HG03095 (cell line): ENCODE measurements at regions not wholly inside any gene's neighbourhood (a gene's known extent, or its start where the extent isn't known, plus 50 kb on each side); places are given as distances from the start of the nearest gene placed in this dataset.
A peak's percentile ranks its signal among the peaks of the same experiment; 100 is the strongest.
"Not testable (repeated sequence)": the region's sequence is repeated elsewhere in the genome, so short reads cannot be mapped to it uniquely, and the experiment has no call there.

Source experiments
- ATAC-seq: cut with Tn5 transposase; IDR thresholded peaks from one replicate; pipeline ENCODE4 v1.9.1; 2021; ENCODE audit warnings: moderate library complexity; ENCODE audit not compliant: unreplicated experiment

GRCh38 chr6:116982401-116982800, 105.4 kb downstream of the RFX6 start:
- ATAC-seq = no peak

DNA sequence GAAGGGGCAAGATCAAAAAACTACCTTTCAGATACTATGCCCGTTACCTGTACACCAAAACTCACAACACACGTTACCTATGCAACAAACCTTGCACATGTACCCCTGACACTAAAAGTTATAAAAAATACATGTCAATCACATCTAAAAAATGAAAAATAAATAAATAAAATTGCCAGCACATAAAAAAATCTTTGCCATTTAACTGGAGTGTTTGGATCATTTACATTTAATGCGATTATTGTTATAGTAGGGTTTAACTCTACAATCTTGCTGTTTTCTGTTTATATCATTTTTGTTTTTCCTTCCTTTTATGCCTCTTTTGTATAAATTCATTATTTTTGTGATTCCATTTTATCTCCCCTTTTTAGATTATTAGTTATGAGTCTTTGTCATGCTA, 106.3 kb downstream of the RFX6 start:
- no peak for ATAC-seq

- ATAC-seq = no peak
Measured at GRCh38 chr6:116986819-116987218, 109.8 kb downstream of the RFX6 start.

- ATAC-seq = no peak
Measured at GRCh38 chr6:116990679-116991078, 113.6 kb downstream of the RFX6 start.

- ATAC-seq = no peak
Measured at GRCh38 chr6:116992546-116992945, 115.5 kb downstream of the RFX6 start.

GRCh38 chr6:116994447-116994846, 117.4 kb downstream of the RFX6 start:
- ATAC-seq = no peak

- ATAC-seq = no peak
Measured at GRCh38 chr6:116996842-116997241, 119.8 kb downstream of the RFX6 start.

DNA sequence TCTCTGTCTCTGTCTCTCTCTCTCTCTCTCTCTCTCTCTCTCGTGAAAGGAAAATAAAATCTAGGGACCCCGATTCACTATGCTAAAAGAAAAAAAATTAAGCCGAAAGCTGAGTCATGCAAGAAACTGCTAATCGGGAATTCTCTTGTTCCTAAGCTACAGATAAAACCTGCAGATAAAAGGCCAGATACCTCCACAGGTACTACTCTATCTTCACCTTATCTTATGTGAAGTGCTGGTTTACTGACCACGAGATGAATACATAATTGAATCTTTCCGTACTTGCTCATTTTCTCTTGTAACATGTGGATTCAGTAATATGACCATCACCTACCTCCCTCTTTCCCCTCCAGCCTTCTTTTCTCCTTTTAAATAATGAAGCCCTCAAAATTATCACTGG, 120.5 kb downstream of the RFX6 start:
- no peak for ATAC-seq

GRCh38 chr6:117007659-117008058, 130.6 kb downstream of the RFX6 start:
- ATAC-seq = no peak

- peak; percentile 94 for ATAC-seq
Measured at GRCh38 chr6:117008618-117009017, 131.6 kb downstream of the RFX6 start.

- ATAC-seq = not testable (repeated sequence)
Measured at GRCh38 chr6:117014641-117015473, 137.8 kb downstream of the RFX6 start.

DNA sequence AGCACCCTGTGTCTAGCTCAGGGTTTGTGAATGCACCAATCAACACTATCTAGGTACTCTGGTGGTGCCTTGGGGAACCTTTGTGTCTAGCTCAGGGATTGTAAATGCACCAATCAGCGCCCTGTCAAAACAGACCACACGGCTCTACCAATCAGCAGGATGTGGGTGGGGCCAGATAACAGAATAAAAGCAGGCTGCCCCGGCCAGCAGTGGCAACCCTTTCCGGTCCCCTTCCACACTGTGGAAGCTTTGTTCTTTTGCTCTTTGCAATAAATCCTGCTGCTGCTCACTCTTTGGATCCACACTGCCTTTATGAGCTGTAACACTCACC, 138.4 kb downstream of the RFX6 start:
- not testable (repeated sequence) for ATAC-seq

DNA sequence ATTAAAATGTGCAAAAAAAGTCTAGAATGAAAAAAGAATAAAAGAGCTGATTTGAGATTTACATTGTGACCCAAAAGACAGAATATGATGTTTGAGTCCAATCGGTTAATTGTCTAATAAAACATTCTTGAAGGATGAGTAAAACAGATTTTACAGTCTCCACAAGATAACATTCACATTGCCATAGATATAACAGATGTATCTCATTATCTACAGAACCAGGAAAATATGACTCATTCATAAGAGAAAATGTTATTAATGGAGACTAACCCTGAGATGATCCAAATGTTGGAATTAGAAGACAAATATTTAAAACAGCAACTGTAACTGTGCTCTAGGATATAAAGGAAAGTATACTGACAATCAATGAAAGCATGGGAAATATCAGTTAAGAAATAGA, 141.7 kb downstream of the RFX6 start:
- ATAC-seq = no peak

- ATAC-seq = no peak
Measured at GRCh38 chr6:117022774-117023173, 145.7 kb downstream of the RFX6 start.

DNA sequence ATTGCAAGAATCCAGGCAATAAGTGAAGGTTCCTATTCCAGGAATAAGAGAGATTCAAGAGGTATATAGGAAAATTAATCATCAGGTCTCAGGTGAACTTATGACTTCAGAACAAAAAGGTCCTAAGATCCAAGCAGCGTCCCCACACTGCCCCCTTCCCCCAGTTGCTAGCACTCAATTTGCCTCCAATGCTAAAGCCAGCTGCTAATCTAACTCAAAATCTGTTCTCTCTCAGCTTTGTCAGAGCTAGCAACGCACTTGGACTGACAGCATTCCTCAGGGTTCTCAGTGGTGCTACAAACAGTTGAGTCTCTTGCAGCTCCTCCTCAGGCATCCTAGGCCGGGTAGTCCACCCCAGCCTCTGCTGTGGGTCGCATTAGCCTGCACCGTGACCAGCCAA, 148.3 kb downstream of the RFX6 start:
- no peak for ATAC-seq

- ATAC-seq = no peak
Measured at GRCh38 chr6:117028256-117028655, 151.2 kb downstream of the RFX6 start.

- no peak for ATAC-seq
Measured at GRCh38 chr6:117034547-117034946, 157.5 kb downstream of the RFX6 start.

DNA sequence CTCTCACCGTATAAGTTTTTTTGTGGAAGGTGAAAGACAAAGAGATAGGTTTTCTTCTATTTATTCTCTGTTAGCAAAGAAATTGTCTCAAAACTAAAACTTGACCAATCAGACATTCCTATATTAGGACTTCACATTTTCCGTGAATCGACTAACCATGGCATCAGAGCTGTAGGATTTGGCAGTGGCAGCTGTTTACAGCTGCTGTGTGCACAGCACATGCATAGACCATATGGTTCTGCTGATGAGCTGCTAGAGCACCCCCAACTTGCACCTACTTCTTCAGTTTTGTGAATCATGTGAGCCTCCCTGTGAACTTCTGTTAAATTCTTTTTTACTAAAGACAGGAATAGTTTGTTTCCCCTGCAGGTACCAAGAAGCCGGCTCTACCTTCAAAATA, 157.9 kb downstream of the RFX6 start:
- no peak for ATAC-seq

DNA sequence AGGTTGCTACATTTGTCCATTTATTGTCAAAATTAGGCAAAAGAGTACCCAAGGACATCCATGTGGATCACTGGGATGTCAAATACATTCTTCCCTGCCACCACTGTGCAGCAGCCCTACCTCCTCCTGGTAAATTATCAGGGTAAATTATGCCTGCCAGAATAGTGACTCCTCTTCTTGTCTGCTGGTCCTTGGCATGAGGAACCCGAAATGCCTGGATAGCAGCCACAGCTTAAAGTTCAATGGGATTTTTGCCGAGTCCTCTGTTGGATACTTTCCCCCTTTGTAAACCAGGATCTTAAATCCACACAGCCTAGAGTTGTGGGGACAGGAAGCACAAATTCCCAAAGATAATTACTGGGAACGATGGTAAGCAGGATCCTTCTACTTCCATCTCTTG, 173.3 kb downstream of the RFX6 start:
- ATAC-seq = no peak

DNA sequence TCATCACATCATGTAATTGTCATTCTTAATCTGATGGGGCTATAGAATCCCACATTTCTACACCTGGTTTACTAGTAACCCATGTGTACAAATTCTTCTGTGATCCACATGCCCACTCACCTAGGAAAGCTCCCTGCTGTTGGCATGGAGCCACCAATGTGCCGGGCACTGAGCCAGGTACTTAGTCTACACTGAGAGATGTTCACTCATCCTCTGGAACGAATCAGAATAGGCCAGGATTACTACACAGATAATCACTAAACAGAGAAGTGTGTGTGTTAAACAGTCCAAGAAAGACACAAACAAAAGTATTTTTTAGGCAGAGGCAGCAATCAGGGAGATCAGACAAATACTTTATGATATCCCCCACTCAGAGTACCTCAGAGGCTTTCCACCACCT, 193.2 kb upstream of the VGLL2 start:
- no peak for ATAC-seq

GRCh38 chr6:117072781-117073180, 192.6 kb upstream of the VGLL2 start:
- no peak for ATAC-seq

GRCh38 chr6:117074672-117075071, 190.7 kb upstream of the VGLL2 start:
- ATAC-seq = no peak

GRCh38 chr6:117075218-117075617, 190.1 kb upstream of the VGLL2 start:
- ATAC-seq = no peak
